HUES48 (cell line): ENCODE measurements at regions not wholly inside any gene's neighbourhood (a gene's known extent, or its start where the extent isn't known, plus 50 kb on each side); places are given as distances from the start of the nearest gene placed in this dataset.

Experiments used
- H3K27ac ChIP-seq: one replicate; pipeline ENCODE4 v1.7.0; 2013; ENCODE audit warnings: low read depth, low read length, inconsistent platforms
- H3K27me3 ChIP-seq: 2 replicates; pipeline ENCODE4 v1.6.1; 2013; ENCODE audit warnings: mild to moderate bottlenecking, low read length; ENCODE audit not compliant: control insufficient read depth, insufficient read depth
- H3K36me3 ChIP-seq: 2 replicates; pipeline ENCODE4 v1.6.1; 2013; ENCODE audit warnings: low read length; ENCODE audit not compliant: control insufficient read depth, insufficient read depth
- H3K4me1 ChIP-seq: 2 replicates; pipeline ENCODE4 v1.6.1; 2013; ENCODE audit warnings: mild to moderate bottlenecking, low read length; ENCODE audit not compliant: control insufficient read depth, insufficient read depth
- H3K4me3 ChIP-seq: 2 replicates; pipeline ENCODE4 v1.5.1; 2013; ENCODE audit warnings: mild to moderate bottlenecking, low read depth, low read length
- H3K9ac ChIP-seq: 2 replicates; pipeline ENCODE4 v1.6.1; 2013; ENCODE audit warnings: mild to moderate bottlenecking, low read depth, low read length, moderate library complexity
- H3K9me3 ChIP-seq: 2 replicates; pipeline ENCODE4 v1.6.1; 2013; ENCODE audit warnings: low read length; ENCODE audit not compliant: control insufficient read depth, insufficient read depth

DNA sequence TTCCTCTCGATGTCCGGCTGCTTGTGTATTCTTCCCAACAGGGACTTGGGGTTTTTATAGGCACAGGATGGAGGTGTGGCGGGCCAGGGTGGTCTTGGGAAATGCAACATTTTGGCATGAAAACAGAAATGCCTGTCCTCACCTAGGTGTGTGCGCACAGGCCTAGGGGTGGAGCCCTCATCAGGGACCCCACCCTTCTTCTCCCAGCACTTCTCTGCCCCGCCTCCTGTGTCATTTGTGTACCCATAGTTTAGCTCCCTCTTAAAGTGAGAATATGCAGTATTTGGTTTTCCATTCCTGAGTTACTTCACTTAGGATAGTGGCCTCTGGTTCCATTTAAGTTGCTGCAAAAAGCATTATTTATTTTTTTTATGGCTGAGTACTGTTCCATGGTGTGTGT, 90.2 kb upstream of the ITGB1 start:
- Histone ChIP-seq H3K27ac (no peak overlapping the region), H3K36me3 (no peaks in the 10 kb centered on the region), H3K27me3 (no peaks in the 10 kb centered on the region), H3K4me3 (no peak overlapping the region), H3K9me3 (no peaks in the 10 kb centered on the region), H3K4me1 (peaks cover 17% of the 10 kb centered on the region), H3K9ac (no peak overlapping the region)

DNA sequence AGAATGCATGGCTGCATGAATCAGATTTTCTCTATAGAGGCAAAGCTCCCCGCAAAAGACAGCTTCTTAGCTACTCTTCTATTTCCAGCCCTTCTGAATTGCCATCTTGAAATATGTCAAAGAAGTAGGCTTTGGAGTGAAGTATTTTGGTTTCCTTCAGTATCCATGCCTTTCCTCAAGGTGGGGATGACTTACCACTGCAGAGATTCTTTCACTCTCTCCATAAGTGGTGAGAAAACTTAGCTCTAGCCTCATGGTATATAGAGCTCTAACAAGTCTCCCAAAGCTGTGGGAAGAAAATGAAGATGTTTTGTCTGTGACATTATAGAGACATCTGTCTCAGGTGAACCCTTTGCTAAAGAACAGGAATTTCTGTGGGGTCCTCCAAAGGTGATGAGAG, 89.6 kb upstream of the ITGB1 start:
- H3K4me1 ChIP-seq: peaks cover 12% of the 10 kb centered on the region
- H3K9ac ChIP-seq: no peak overlapping the region
- H3K27ac ChIP-seq: no peak overlapping the region
- no peaks in the 10 kb centered on the region for H3K27me3 ChIP-seq
- no peak overlapping the region for H3K4me3 ChIP-seq
- H3K36me3 ChIP-seq: no peaks in the 10 kb centered on the region
- H3K9me3 ChIP-seq: no peaks in the 10 kb centered on the region

GRCh38 chr10:33046792-33047191, 88.8 kb upstream of the ITGB1 start:
- no peaks in the 10 kb centered on the region for H3K27me3 ChIP-seq

DNA sequence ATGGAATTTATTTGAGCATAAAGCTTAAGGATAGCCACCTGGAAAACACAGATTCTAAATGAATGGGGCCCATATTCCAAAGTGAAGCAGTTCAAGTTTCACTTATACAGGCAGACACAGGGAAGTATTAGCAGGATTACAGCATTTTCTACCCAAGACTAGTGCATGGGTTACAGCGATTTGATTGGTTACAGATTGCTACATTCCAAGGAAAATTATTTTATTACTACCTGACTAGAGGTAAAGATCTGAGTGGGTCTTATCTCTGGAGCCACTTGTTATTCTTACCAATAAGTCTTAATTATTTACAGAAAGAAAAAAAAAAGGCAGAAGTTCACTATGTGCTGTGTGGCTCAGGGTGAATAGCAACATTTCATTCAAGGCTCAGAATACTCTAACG, 87.4 kb upstream of the ITGB1 start:
- Histone ChIP-seq H3K36me3 (no peaks in the 10 kb centered on the region), H3K9me3 (no peaks in the 10 kb centered on the region), H3K27me3 (no peaks in the 10 kb centered on the region), H3K4me3 (no peak overlapping the region), H3K27ac (no peak overlapping the region), H3K4me1 (peaks cover 22% of the 10 kb centered on the region), H3K9ac (no peak overlapping the region)

More at GRCh38 chr10:33046792-33047191, 88.8 kb upstream of the ITGB1 start:
- Histone ChIP-seq H3K4me1 (peaks cover 16% of the 10 kb centered on the region), H3K9ac (no peak overlapping the region), H3K9me3 (no peaks in the 10 kb centered on the region), H3K4me3 (no peak overlapping the region), H3K36me3 (no peaks in the 10 kb centered on the region), H3K27ac (no peak overlapping the region)

DNA sequence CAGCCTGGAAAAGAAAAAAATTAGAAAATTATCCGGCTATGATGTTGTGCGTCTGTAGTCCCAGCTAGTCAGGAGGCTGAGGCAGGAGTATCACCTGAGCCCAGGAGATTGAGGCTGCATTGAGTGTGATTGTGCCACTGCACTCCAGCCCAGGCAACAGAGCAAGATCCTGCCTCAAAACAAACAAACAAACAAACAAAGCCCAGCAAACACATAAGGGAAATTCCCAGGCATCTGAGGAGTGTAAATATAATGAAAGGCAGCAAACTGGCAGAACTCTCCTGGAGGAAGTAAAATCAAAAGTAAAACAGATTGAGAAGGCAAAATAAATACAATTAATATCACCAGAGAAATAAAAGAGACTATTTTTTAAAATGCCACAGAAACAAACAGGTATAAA, 84.5 kb upstream of the ITGB1 start:
- H3K9ac ChIP-seq: no peak overlapping the region
- H3K27me3 ChIP-seq: no peaks in the 10 kb centered on the region
- no peaks in the 10 kb centered on the region for H3K9me3 ChIP-seq

DNA sequence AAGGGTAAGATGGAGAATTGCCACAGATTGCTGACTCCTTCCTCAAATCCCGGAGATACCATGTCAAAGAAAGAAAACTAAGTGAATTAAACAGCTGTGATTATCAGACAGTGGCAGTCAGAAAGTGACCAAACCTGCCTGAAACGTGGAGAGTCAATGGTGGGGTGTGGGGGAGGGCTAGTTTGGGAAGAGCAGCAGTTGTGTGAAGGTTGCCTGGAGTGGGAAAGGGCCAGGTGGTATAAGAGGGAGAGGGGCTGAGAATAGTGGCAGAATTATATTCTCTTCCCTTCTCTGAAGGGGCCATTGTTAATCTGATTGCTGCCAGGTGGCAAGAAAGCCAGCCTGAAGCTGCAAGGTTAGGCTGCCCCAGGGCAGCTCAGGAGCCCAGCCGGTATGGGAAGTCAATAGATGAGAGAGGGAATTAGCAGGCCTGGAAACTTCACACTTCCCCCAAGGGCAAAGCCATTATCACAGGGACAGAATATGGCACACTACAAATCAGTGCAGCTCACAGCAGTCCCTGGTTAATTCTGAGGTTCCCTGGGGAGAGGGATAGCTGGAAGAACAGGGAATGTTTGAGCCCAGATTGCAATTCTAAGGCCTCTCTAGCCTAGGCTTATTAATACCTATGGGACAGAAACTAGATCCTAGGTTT, 83.9 kb upstream of the ITGB1 start:
- peak overlapping the region; percentile 23 for H3K27ac ChIP-seq
- no peaks in the 10 kb centered on the region for H3K36me3 ChIP-seq
- no peak overlapping the region for H3K4me3 ChIP-seq
- H3K4me1 ChIP-seq: peaks cover 38% of the 10 kb centered on the region
- peaks cover 3% of the 10 kb centered on the region; the same call in 1 of the 2 replicates for H3K9me3 ChIP-seq
- H3K9ac ChIP-seq: no peak overlapping the region
- no peaks in the 10 kb centered on the region for H3K27me3 ChIP-seq

More for the DNA sequence above, 84.5 kb upstream of the ITGB1 start:
- Histone ChIP-seq H3K4me3 (no peak overlapping the region), H3K4me1 (peaks cover 38% of the 10 kb centered on the region), H3K36me3 (no peaks in the 10 kb centered on the region), H3K27ac (no peak overlapping the region)

DNA sequence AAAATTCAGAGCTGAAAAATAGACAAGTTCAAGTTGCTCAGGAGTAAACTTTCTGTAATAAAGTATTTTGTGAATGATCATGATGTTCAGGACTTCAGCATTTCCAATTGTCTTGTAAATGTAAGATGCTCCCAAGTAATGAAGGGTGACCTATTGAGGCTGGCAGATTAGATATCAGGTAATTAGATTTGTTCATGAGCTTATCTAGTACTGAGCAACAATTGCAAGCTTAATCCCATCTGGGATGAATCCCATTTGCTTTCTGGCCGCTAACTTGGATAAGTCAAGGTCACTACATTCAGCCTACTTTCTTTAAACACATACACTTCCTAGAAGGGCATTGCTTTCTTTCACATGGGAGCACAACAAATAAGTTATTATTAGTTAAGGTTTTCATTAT, 82.4 kb upstream of the ITGB1 start:
- Histone ChIP-seq H3K36me3 (no peaks in the 10 kb centered on the region), H3K27me3 (no peaks in the 10 kb centered on the region), H3K27ac (no peak overlapping the region), H3K4me3 (no peak overlapping the region), H3K9ac (no peak overlapping the region), H3K9me3 (peaks cover 3% of the 10 kb centered on the region; the same call in 1 of the 2 replicates), H3K4me1 (peaks cover 38% of the 10 kb centered on the region)

DNA sequence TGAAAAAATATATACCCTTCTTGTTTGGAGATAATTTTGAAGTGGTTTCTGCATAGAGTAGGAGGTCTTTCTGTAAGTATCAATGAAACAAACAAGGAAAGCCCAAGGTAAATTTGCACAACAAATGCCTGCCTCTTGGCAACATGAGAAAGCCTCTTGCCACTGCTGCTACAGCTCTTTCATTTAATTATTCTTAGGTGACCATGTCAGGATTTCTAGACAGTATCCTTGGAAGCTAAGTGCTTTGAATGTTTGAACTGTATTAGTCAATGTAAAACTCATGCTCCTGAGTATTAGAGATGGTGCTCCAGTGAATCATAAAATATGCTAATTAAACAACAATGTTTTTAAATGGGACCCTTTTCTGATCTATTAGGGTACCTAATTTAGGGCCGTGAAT, 81.2 kb upstream of the ITGB1 start:
- no peaks in the 10 kb centered on the region for H3K36me3 ChIP-seq
- H3K27me3 ChIP-seq: no peaks in the 10 kb centered on the region
- 0 out of 2 replicates have a peak overlapping the region, but pooled peaks have one; percentile 5 for H3K4me3 ChIP-seq
- H3K9me3 ChIP-seq: peaks cover 3% of the 10 kb centered on the region; the same call in 1 of the 2 replicates
- H3K4me1 ChIP-seq: peaks cover 38% of the 10 kb centered on the region
- H3K9ac ChIP-seq: no peak overlapping the region
- peak overlapping the region; percentile 29 for H3K27ac ChIP-seq

- H3K36me3 ChIP-seq: no peaks in the 10 kb centered on the region
- peaks cover 38% of the 10 kb centered on the region for H3K4me1 ChIP-seq
- no peak overlapping the region for H3K9ac ChIP-seq
- peak overlapping the region; percentile 29 for H3K27ac ChIP-seq
- H3K4me3 ChIP-seq: 0 out of 2 replicates have a peak overlapping the region, but pooled peaks have one; percentile 5
- peaks cover 3% of the 10 kb centered on the region; the same call in 1 of the 2 replicates for H3K9me3 ChIP-seq
- no peaks in the 10 kb centered on the region for H3K27me3 ChIP-seq
These were observed 80.6 kb upstream of the ITGB1 start for GRCh38 chr10:33038672-33039071.

- H3K9ac ChIP-seq: no peak overlapping the region
These were observed 79.7 kb upstream of the ITGB1 start for GRCh38 chr10:33037726-33038125.

GRCh38 chr10:33036670-33037069, 78.6 kb upstream of the ITGB1 start:
- Histone ChIP-seq H3K27ac (no peak overlapping the region), H3K4me1 (peaks cover 28% of the 10 kb centered on the region), H3K27me3 (no peaks in the 10 kb centered on the region), H3K9ac (no peak overlapping the region), H3K4me3 (no peak overlapping the region), H3K36me3 (no peaks in the 10 kb centered on the region), H3K9me3 (peaks cover 3% of the 10 kb centered on the region; the same call in 1 of the 2 replicates)

More at GRCh38 chr10:33037726-33038125, 79.7 kb upstream of the ITGB1 start:
- no peak overlapping the region for H3K27ac ChIP-seq
- H3K4me3 ChIP-seq: no peak overlapping the region
- no peaks in the 10 kb centered on the region for H3K36me3 ChIP-seq
- H3K9me3 ChIP-seq: peaks cover 3% of the 10 kb centered on the region; the same call in 1 of the 2 replicates
- H3K27me3 ChIP-seq: no peaks in the 10 kb centered on the region
- H3K4me1 ChIP-seq: peaks cover 38% of the 10 kb centered on the region
